Right ventricle myocardium inferior (tissue), 1 donor: ENCODE measurements at regions not wholly inside any gene's neighbourhood (a gene's known extent, or its start where the extent isn't known, plus 50 kb on each side); places are given as distances from the start of the nearest gene placed in this dataset.
"Not testable (repeated sequence)": the region's sequence is repeated elsewhere in the genome, so short reads cannot be mapped to it uniquely, and the experiment has no call there.

Source experiments
- ATAC-seq: fragments of 200-7000 bp; cut with Tn5 transposase; one replicate; pipeline ENCODE4 v1.9.1; 2020; ENCODE audit warnings: mild to moderate bottlenecking, moderate library complexity
- DNase-seq: peaks from one replicate; pipeline ENCODE4 v3.0.0; 2021; ENCODE audit errors: missing footprints
- intact Hi-C: fragments of 100-400 bp; cut with DNase I; formaldehyde crosslinking; loops from one replicate; pipeline ENCODE4 v1.11.0; 2022
- donor health status: DM: no; HTN: yes; CAD: no; lungs with severe emphysema.

- ATAC-seq: no peak
- intact Hi-C loops: no loop called here
- DNase-seq: no peak
These were observed 215.2 kb upstream of the PRICKLE2 start for GRCh38 chr3:64440498-64440897.

- ATAC-seq (no peak), DNase-seq (no peak)
These were observed 213.5 kb upstream of the PRICKLE2 start for GRCh38 chr3:64438812-64439211.

GRCh38 chr3:64438066-64438465 lies 212.8 kb upstream of the PRICKLE2 start:
- ATAC-seq (no peak), DNase-seq (no peak)
- intact Hi-C loops: no loop called here

More at GRCh38 chr3:64438812-64439211, 213.5 kb upstream of the PRICKLE2 start:
- intact Hi-C loops: no loop called here

- DNase-seq (no peak), ATAC-seq (no peak)
- intact Hi-C loops: no loop called here
These were observed 211.9 kb upstream of the PRICKLE2 start for GRCh38 chr3:64437131-64437530.

GRCh38 chr3:64435023-64435422 lies 209.8 kb upstream of the PRICKLE2 start:
- ATAC-seq, DNase-seq, intact Hi-C loops: not testable (repeated sequence)

- DNase-seq (no peak), ATAC-seq (no peak)
- intact Hi-C loops: no loop called here
These were observed 207.6 kb upstream of the PRICKLE2 start for GRCh38 chr3:64432870-64433269.

GRCh38 chr3:64431526-64432091 lies 206.3 kb upstream of the PRICKLE2 start:
- ATAC-seq (no peak), DNase-seq (no peak)
- intact Hi-C loops: no loop called here

- DNase-seq (no peak), ATAC-seq (no peak)
- intact Hi-C loops: no loop called here
These were observed 202.4 kb upstream of the PRICKLE2 start for GRCh38 chr3:64427671-64428070.

- ATAC-seq (no peak), DNase-seq (no peak)
- intact Hi-C loops: no loop called here
These were observed 201.3 kb upstream of the PRICKLE2 start for GRCh38 chr3:64426551-64426950.

- intact Hi-C loops: no loop called here
- ATAC-seq (no peak), DNase-seq (no peak)
These were observed 197.7 kb upstream of the PRICKLE2 start for GRCh38 chr3:64422932-64423331.

GRCh38 chr3:64422192-64422591 lies 196.9 kb upstream of the PRICKLE2 start:
- DNase-seq (no peak), ATAC-seq (no peak)
- intact Hi-C loops: no loop called here

- intact Hi-C loops: no loop called here
These were observed 192.6 kb upstream of the PRICKLE2 start for GRCh38 chr3:64417816-64418215.

GRCh38 chr3:64414043-64414442 lies 188.8 kb upstream of the PRICKLE2 start:
- ATAC-seq (no peak), DNase-seq (no peak)
- intact Hi-C loops: no loop called here

More at GRCh38 chr3:64417816-64418215, 192.6 kb upstream of the PRICKLE2 start:
- ATAC-seq (no peak), DNase-seq (no peak)

- DNase-seq (no peak), ATAC-seq (no peak)
- intact Hi-C loops: no loop called here
These were observed 185.8 kb upstream of the PRICKLE2 start for GRCh38 chr3:64411101-64411500.

- ATAC-seq: no peak
- no peak for DNase-seq
- intact Hi-C loops: no loop called here
These were observed 185.0 kb upstream of the PRICKLE2 start for GRCh38 chr3:64410226-64410625.

- ATAC-seq (no peak), DNase-seq (no peak)
- intact Hi-C loops: no loop called here
These were observed 183.5 kb upstream of the PRICKLE2 start for GRCh38 chr3:64408770-64409169.

- no peak for ATAC-seq
- no peak for DNase-seq
- intact Hi-C loops: no loop called here
These were observed 181.0 kb upstream of the PRICKLE2 start for GRCh38 chr3:64406271-64406670.

GRCh38 chr3:64405211-64405835 lies 180.1 kb upstream of the PRICKLE2 start:
- no peak for DNase-seq
- no peak for ATAC-seq
- intact Hi-C loops: no loop called here

- no peak for ATAC-seq
- no peak for DNase-seq
- intact Hi-C loops: no loop called here
These were observed 175.4 kb upstream of the PRICKLE2 start for GRCh38 chr3:64400706-64401105.

- intact Hi-C loops: loop anchor here (1.0 to 10.0 kb wide), 3 partner anchors 83 to 369 kb away; no protein-coding TSS in a partner anchor
- DNase-seq: no peak
- peak; percentile 67 for ATAC-seq
These were observed 174.0 kb upstream of the PRICKLE2 start for GRCh38 chr3:64399205-64399800.
